ENCODE measurements at regions not wholly inside any gene's neighbourhood (a gene's known extent, or its start where the extent isn't known, plus 50 kb on each side); places are given as distances from the start of the nearest gene placed in this dataset.
A peak's percentile ranks its signal among the peaks of the same experiment; 100 is the strongest.

DNA sequence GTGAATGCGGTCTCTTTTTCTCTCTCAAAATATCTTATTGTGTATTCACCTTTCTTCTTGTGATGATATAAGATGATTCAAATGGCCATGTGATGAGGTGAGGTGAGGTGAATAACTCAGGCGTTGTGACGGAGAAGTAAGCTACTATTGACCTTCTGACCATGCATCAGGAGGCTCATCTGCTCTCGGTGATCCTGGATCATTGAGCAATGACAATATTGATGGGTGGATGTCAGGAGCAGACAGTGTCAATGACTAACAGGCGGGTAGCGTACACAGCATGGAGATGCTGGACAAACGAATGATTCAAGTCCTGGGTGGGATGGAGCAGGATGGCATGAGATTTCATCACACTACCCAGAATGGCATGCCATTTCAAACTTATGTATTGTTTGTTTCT is 119.6 kb downstream of the PXDC1 start:
- Histone ChIP-seq H3K9me3 (ENCODE audit: low read depth) (no peaks in the 10 kb centered on the region), H3K36me3 (ENCODE audit: low read depth) (no peaks in the 10 kb centered on the region), H3K4me1 (ENCODE audit: insufficient read depth) (no peaks in the 10 kb centered on the region), H3K27ac (no peak overlapping the region), H3K27me3 (replicated peaks; ENCODE audit: insufficient read depth) (no peaks in the 10 kb centered on the region), H3K9me2 (ENCODE audit: insufficient read depth) (no peaks in the 10 kb centered on the region), H3K9ac (no peak overlapping the region), H3K4me3 (no peak overlapping the region), H3K4me2 (ENCODE audit: unreplicated experiment) (no peak overlapping the region), H3K79me2 (ENCODE audit: insufficient read depth) (no peaks in the 10 kb centered on the region), H3F3A (ENCODE audit: insufficient read depth) (no peaks in the 10 kb centered on the region), H2AFZ (no peak overlapping the region), H4K20me1 (ENCODE audit: insufficient read depth) (no peaks in the 10 kb centered on the region)
- DNase-seq = no peak
- no peak for TF ChIP-seq EZH2 (IDR thresholded peaks at IDR 0.05; ENCODE audit: insufficient read depth, poor library complexity, severe bottlenecking)
- no peak for TF ChIP-seq EZH2phosphoT487 (IDR thresholded peaks at IDR 0.05; ENCODE audit: insufficient read depth, low read depth)
- in situ Hi-C loops (cut with MboI) = no loop called here
- WGBS, 2 experiments (ENCODE audit: low coverage in 1 of 2, low lambda C conversion rate in 2 of 2, missing lambda C conversion rate in 2 of 2) = 91 to 93% methylated on average over 7 of the region's 7 CpGs

DNA sequence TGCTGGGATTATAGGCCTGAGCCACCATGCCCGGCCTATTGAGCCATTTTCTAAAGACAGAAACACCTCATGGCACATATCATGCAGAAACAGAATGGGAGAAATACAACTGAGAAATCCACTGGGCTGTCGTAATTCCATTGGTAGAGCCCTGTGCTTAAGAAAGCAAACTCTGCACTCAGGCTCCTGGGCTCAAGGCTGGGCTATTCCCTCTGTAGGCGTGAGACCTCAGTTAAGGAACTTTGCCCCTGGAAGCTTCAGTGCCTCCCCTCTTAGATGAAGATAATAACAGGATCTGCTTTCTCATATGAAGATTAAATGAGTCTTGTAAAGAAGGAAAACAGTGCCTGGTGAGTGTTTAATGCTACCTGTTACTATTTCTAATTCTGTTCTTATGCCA is 120.3 kb downstream of the PXDC1 start:
- Histone ChIP-seq H3K9me2 (ENCODE audit: insufficient read depth) (no peaks in the 10 kb centered on the region), H3K4me3 (no peak overlapping the region), H3F3A (ENCODE audit: insufficient read depth) (no peaks in the 10 kb centered on the region), H3K4me1 (ENCODE audit: insufficient read depth) (no peaks in the 10 kb centered on the region), H4K20me1 (ENCODE audit: insufficient read depth) (no peaks in the 10 kb centered on the region), H3K36me3 (ENCODE audit: low read depth) (no peaks in the 10 kb centered on the region), H3K79me2 (ENCODE audit: insufficient read depth) (no peaks in the 10 kb centered on the region), H2AFZ (no peak overlapping the region), H3K27me3 (replicated peaks; ENCODE audit: insufficient read depth) (no peaks in the 10 kb centered on the region), H3K9ac (no peak overlapping the region), H3K27ac (no peak overlapping the region), H3K9me3 (ENCODE audit: low read depth) (no peaks in the 10 kb centered on the region), H3K4me2 (ENCODE audit: unreplicated experiment) (no peak overlapping the region)
- TF ChIP-seq EZH2phosphoT487 (IDR thresholded peaks at IDR 0.05; ENCODE audit: insufficient read depth, low read depth) = no peak
- no peak for TF ChIP-seq EZH2 (IDR thresholded peaks at IDR 0.05; ENCODE audit: insufficient read depth, poor library complexity, severe bottlenecking)
- DNase-seq = no peak
- in situ Hi-C loops (cut with MboI) = no loop called here
- WGBS, 2 experiments (ENCODE audit: low coverage in 1 of 2, low lambda C conversion rate in 2 of 2, missing lambda C conversion rate in 2 of 2) = 86 to 94% methylated on average over 3 of the region's 3 CpGs

GRCh38 chr6:3630258-3630835 is 121.2 kb downstream of the PXDC1 start:
- TF ChIP-seq EZH2 (IDR thresholded peaks at IDR 0.05; ENCODE audit: insufficient read depth, poor library complexity, severe bottlenecking) (no peak), EZH2phosphoT487 (IDR thresholded peaks at IDR 0.05; ENCODE audit: insufficient read depth, low read depth) (no peak)
- Histone ChIP-seq H3K9me2 (ENCODE audit: insufficient read depth) (no peaks in the 10 kb centered on the region), H3F3A (ENCODE audit: insufficient read depth) (no peaks in the 10 kb centered on the region), H2AFZ (no peak overlapping the region), H3K4me1 (ENCODE audit: insufficient read depth) (no peaks in the 10 kb centered on the region), H3K4me3 (no peak overlapping the region), H3K4me2 (ENCODE audit: unreplicated experiment) (no peak overlapping the region), H3K9me3 (ENCODE audit: low read depth) (no peaks in the 10 kb centered on the region), H3K36me3 (ENCODE audit: low read depth) (no peaks in the 10 kb centered on the region), H3K27ac (no peak overlapping the region), H3K9ac (no peak overlapping the region), H4K20me1 (ENCODE audit: insufficient read depth) (no peaks in the 10 kb centered on the region), H3K79me2 (ENCODE audit: insufficient read depth) (no peaks in the 10 kb centered on the region), H3K27me3 (replicated peaks; ENCODE audit: insufficient read depth) (no peaks in the 10 kb centered on the region)
- 87 to 94% methylated on average over 4 of the region's 4 CpGs for WGBS, 2 experiments (ENCODE audit: low coverage in 1 of 2, low lambda C conversion rate in 2 of 2, missing lambda C conversion rate in 2 of 2)
- no peak for DNase-seq
- in situ Hi-C loops (cut with MboI) = no loop called here

- H3K4me2 ChIP-seq (ENCODE audit: unreplicated experiment) = no peak overlapping the region
- no peak overlapping the region for H3K4me3 ChIP-seq
- H3K36me3 ChIP-seq (ENCODE audit: low read depth) = no peaks in the 10 kb centered on the region
- TF ChIP-seq EZH2 (IDR thresholded peaks at IDR 0.05; ENCODE audit: insufficient read depth, poor library complexity, severe bottlenecking) (no peak), EZH2phosphoT487 (IDR thresholded peaks at IDR 0.05; ENCODE audit: insufficient read depth, low read depth) (no peak)
- no peak overlapping the region for H2AFZ ChIP-seq
- no peaks in the 10 kb centered on the region for H3K27me3 ChIP-seq (replicated peaks; ENCODE audit: insufficient read depth)
- peak; percentile 46 for DNase-seq
- H3K9me2 ChIP-seq (ENCODE audit: insufficient read depth) = no peaks in the 10 kb centered on the region
- 44 to 45% methylated on average over 20 of the region's 20 CpGs for WGBS, 2 experiments (ENCODE audit: low coverage in 1 of 2, low lambda C conversion rate in 2 of 2, missing lambda C conversion rate in 2 of 2)
- H4K20me1 ChIP-seq (ENCODE audit: insufficient read depth) = no peaks in the 10 kb centered on the region
- no peak overlapping the region for H3K27ac ChIP-seq
- no peaks in the 10 kb centered on the region for H3K4me1 ChIP-seq (ENCODE audit: insufficient read depth)
- in situ Hi-C loops (cut with MboI) = no loop called here
- no peaks in the 10 kb centered on the region for H3K9me3 ChIP-seq (ENCODE audit: low read depth)
- H3F3A ChIP-seq (ENCODE audit: insufficient read depth) = no peaks in the 10 kb centered on the region
- H3K79me2 ChIP-seq (ENCODE audit: insufficient read depth) = no peaks in the 10 kb centered on the region
- H3K9ac ChIP-seq = no peak overlapping the region
These were observed 123.3 kb downstream of the PXDC1 start for GRCh38 chr6:3627956-3628835.

Measured in GM23248 (cell line).